HG02623 (cell line): ENCODE measurements at regions not wholly inside any gene's neighbourhood (a gene's known extent, or its start where the extent isn't known, plus 50 kb on each side); places are given as distances from the start of the nearest gene placed in this dataset.
"Not testable (repeated sequence)": the region's sequence is repeated elsewhere in the genome, so short reads cannot be mapped to it uniquely, and the experiment has no call there.

Source experiments
- ATAC-seq: cut with Tn5 transposase; IDR thresholded peaks from one replicate; pipeline ENCODE4 v1.9.1; 2021; ENCODE audit warnings: moderate library complexity; ENCODE audit not compliant: unreplicated experiment

DNA sequence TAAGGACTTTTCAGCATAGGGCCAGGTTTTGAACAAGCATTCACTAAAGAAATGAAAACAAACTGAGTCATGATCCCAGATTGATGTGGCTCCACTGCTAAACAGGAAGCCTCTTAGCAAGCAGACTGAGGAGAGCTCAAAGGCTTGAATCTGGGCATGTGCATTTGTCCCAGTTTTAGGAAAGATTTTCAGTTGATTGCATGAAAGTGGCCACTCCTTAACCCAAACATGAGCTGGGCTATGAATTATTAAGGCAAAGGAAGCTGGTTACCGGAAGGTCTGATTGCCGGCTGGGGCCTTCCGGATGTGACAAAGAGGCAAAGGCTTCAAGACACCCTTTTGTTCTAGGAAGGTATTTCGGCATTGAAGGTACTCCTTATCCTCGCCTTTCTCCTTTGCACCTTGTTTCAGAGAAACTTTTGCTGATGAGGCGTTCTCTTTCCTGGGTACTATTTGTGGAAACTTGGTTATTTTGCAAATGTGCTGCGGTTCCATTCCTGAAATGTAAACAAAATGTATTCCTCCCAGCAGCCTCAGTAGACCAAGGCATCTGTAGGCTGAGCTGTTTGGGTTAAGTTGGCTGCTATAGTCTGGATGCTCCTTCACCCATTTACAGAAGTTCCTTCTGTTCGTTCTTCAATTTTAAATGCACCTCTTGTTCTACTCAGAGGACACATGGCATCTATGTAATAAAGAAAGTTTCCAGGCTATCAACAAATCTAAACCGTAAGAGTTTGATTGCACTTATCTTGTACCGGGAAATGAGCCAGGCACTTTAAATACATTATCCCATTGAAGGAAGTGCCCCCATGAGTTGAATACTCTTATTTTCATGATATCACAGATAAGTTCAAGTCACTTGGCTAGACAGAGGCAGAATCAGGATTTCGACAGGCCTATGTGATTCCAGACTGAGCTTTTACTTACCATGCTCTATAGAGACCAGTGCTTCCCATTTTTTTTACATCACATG lies 115.6 kb upstream of the METAP2 start:
- no peak for ATAC-seq

GRCh38 chr12:95365912-95366311 lies 108.0 kb upstream of the METAP2 start:
- no peak for ATAC-seq

DNA sequence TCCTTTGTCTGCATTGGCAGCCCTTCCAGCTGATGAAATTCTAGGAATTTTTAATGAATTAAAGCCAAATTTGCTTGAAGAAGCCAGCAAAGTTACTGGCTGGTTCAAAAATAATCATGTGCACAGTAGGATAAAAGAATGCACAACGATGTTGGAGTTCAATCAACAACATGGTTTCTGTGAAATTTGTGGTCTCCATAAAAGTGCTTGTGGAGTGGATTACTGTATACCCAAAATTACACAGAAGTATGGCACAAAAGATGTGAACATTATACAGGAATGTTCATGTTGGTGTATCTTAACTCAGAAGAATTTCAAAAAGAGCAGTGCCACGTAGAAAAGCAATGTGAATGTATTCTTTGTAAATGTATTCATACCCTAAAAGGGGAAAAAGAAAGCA lies 105.0 kb upstream of the METAP2 start:
- no peak for ATAC-seq

DNA sequence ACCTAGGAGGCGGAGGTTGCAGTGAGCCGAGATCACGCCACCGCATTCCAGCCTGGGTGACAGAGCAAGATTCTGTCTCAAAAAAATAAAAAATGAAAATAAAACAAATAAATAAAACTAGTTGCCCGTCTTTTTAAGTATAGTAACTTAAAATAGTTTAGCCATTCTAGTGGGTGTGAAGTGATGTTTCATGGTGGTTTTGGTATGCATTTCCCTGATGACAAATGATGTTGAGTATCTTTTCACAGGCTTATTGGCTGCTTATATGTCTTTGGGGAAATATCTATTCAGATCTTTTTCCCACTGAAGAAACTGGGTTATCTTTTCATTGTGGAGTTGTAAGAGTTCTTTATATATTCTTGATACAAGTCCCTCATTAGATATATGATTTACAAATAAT lies 102.4 kb upstream of the METAP2 start:
- ATAC-seq = no peak

- ATAC-seq = not testable (repeated sequence)
Observed at GRCh38 chr12:95379481-95379880, 94.5 kb upstream of the METAP2 start.

GRCh38 chr12:95380334-95380733 lies 93.6 kb upstream of the METAP2 start:
- ATAC-seq = not testable (repeated sequence)

DNA sequence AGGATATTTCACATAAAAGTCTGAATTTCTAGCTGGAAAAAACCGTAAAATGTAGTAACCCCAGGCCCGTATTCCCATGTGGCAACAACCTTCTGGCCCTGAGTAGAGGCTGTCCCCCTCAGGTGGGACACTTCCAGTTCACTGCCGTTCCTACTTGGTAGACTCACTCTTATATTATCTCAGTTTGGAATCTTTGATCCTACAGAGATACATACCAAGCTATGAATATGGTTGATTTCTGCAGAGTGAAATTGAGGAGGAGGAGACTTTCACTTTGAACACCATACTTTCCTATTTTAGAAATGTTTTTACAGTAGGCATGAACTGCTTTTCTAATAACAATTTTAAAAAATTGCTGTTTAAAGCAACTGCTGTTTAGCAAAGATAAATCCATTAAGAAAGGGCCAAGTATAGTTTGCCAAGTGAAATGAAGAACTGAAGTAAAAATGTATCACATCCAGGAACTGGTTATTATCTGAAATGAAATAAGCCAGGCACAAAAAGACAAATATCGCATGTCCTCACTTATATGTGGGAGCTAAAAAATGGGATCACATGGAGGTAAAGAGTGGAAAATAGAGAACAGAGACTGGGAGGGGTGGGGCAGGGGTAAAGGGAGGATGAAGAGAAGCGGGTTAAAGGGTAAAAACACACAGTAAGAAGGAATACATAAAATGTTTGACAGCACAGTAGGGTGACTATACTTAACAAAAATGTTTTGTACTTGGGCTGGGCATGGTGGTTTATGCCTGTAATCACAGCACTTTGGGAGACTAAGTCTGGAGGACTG lies 92.8 kb upstream of the METAP2 start:
- no peak for ATAC-seq

DNA sequence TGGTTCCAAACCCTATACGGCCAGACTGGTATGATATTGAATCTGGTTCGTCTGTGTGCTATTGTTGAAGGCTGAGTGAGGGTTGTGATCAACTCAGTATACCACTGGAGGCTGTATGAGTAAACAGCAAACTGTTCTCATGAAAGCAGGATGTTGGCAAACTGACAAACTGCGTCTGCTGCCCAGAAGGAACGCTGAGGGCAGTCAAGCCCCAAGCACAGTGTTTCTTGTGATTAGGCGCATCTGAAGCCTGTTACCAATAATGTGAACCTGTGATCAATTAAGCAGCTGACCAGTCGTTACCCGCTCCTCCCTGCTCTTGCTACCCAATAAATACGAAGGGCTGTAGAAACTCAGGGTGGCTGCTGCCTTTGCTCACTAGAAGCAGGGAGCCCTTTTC lies 90.0 kb upstream of the METAP2 start:
- not testable (repeated sequence) for ATAC-seq

DNA sequence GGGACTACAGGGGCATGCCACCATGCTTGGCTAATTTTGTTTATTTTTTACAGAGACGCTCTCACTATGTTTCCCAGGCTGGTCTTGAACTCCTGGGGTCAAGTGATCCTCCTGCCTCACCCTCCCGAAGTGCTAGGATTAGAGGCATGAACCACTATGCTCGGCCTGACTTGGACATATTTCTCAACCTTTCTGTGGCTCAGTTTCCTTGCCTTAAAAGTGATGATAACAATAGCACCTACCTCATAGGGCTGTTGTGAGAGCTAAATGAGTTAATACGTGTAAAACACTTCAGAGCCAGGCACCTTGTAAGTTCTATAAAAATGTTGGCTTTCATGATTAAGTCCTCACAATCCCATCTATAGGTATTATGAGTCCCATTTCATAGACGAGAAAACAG lies 89.2 kb upstream of the METAP2 start:
- ATAC-seq = no peak

GRCh38 chr12:95385246-95386035 lies 88.5 kb upstream of the METAP2 start:
- no peak for ATAC-seq

DNA sequence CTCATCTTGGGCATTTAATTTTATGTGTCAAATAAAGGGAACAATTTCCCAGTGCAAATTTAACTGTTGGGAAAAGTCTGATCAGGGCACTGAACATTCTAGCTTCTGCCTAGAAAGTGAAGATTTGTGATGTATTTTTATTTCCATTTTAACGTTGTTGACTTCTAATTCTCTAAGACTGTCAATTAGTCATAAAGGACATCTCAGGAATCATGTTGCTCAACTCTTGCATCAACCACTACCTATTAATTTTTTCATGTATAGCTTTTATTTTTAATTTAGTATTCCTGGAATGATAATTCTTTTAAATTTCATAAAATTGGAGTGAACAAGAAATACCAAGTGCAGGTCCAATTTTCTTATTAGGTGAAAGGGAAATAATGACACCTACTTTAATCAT lies 87.9 kb upstream of the METAP2 start:
- ATAC-seq = no peak

DNA sequence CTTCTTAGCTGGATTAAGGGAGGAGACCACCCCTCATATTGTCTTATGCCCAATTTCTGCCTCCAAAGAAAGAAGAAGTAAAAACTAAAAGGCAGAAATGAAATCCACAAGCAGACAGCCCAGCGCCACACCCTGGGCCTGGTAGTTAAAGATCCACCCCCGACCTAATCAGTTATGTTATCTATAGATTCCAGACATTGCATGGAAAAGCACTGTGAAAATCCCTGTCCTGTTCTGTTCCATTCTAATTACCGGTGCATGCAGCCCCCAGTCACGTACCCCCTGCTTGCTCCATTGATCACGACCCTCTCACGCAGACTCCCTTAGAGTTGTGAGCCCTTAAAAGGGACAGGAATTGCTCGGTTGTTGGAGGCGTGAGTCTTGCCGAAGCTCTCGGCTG lies 85.7 kb upstream of the METAP2 start:
- not testable (repeated sequence) for ATAC-seq

DNA sequence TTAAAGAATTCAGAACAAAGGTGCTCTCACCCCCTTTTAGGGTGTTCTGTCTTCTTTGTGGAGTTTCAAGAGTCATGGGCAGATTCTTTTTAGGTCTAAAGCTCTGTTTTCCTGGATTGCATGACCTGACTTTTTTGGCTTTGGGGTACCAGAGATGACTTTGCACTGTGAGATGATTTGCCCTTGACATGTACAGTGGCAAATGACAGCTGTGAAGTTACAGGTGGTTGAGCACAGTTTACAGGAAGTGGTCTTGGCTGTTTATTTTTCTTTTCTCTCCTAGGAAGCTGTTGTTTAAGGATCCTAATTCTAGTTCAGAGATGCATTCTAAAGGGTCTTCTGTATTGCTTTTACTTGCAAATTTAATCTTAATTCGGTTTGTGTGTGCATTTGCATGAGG lies 83.8 kb upstream of the METAP2 start:
- ATAC-seq = peak; percentile 57

DNA sequence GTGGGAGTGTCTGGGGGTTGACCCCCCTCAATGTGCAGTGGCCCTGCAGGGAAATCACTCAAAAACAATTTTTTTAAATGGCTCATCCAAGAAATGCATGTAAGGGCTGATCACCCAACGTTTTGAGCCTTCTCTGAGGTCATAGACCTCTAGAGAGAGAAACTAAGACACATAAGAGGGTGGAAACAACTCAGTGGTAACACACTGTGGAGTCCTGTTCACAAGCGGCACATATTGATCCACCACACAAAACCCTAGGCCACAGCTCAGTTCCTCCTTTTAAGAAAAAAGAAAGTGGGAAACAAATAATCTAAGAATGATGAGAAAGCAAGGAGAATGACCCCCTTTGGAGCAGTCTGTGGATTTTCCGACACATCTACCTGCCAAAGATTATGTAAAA lies 83.0 kb upstream of the METAP2 start:
- no peak for ATAC-seq

GRCh38 chr12:95393191-95393790 lies 80.7 kb upstream of the METAP2 start:
- ATAC-seq = no peak

DNA sequence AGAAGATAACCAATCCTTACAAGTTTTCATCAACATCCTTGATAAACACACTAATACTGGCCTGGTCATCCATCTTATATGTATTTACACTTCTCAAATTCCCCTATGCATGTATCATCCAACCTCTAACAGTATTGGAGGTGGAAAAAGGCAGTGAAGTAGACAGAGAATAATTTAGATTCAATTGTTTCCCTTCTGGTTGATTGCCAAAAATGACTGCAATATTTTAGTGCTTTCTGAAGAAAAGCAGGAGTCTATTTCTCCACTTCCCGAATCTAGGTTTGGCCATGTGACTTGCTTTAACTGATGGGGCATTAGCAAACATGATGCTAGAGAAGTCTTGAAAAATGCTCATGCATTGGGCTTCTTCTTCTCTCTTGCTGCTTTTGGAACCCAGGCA lies 78.3 kb upstream of the METAP2 start:
- ATAC-seq = no peak

GRCh38 chr12:95396849-95397468 lies 77.0 kb upstream of the METAP2 start:
- no peak for ATAC-seq

DNA sequence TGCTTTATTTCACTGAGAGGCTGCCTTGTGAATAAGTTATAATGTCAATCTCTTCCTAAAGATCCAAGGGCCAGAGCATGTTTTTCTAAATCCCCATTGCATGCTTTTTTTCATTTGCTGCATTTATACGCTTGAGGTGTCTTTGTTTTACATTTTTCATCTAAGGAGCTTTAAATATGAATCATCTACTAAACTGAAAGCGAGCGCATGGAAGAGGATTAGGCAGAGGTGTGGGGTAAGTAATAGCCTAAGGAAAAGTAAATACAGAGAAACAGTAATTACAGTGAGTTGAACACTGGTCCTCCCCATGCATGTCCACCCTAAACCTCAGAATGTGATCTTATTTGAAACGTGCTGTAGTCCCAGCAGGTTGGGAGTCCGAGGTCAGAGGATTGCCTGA lies 76.4 kb upstream of the METAP2 start:
- no peak for ATAC-seq

DNA sequence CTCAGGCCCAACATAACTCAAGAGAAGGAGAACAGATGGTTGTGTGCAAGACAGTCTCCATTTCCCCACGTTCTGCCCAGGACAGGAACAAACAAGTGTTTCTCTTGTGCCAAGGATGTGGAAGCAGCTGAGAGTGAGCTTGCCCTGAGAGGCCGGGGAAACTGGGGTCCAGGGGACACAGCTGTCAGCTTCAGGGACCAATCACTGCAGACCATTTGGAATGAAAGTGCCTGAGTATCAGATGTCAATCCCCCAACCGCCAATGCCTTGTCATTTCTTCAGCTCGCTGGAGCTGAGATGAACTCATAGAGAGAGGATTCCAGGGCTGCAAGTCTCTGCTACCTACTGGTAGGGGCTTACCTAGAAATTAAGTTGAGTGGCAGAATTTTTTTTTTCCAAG lies 71.9 kb upstream of the METAP2 start:
- ATAC-seq = no peak

DNA sequence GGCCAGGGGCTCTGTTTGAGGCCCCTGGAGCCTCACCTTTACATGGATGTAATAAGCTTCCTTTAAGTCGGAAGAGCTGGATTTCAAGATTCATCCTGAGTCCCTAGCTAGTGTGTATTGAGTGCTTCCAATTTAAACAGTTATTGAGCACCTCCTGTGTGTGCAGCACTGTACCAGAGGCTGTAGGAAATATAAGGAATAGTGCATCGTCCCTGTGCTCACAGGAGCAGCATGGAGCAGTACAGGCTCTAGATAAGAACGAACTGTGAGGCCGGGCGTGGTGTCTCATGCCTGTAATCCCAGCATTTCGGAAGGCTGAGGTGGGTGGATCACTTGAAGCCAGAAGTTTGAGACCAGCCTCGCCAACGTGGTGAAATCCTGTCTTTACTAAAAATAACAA lies 65.8 kb upstream of the METAP2 start:
- ATAC-seq = no peak
